A549 (cell line): ENCODE measurements at regions not wholly inside any gene's neighbourhood (a gene's known extent, or its start where the extent isn't known, plus 50 kb on each side); places are given as distances from the start of the nearest gene placed in this dataset.

Source experiments
- ATAC-seq, 2 experiments: fragments of 200-7000 bp in 1 of 2; fragments of >200 bp in 1 of 2; cut with Nextera tagmentation in 1 of 2; cut with Tn5 transposase in 1 of 2; 3 replicates each; pipeline versions ENCODE4 v1.8.0 to v1.9.1; 2018 to 2020; ENCODE audit warnings: mild to moderate bottlenecking in 1 of 2, moderate library complexity in 1 of 2
- CTCF ChIA-PET: fragments of 300-600 bp; sonication (Branson Sonifier 250); formaldehyde crosslinking; extraction: SDS; loops from one replicate; lab custom pipeline; 2021; ENCODE audit warnings: antibody characterized with exemption, inconsistent platforms; lab: Yijun Ruan, JAX
- POLR2A ChIA-PET: fragments of 350-600 bp; formaldehyde crosslinking; extraction: SDS; loops from one replicate; lab custom pipeline; 2021; ENCODE audit warnings: antibody characterized with exemption, inconsistent platforms; lab: Yijun Ruan, JAX
- DNase-seq, 2 experiments: peaks; one replicate each; pipeline versions ENCODE4 v3.0.0 to v3.0.0-alpha.2; 2011 to 2016; ENCODE audit warnings: low read depth in 1 of 2, low spot score in 1 of 2
- FAIRE-seq: peaks from 2 replicates; lab custom pipeline; 2011; peaks lifted over from hg19 to GRCh38; lab: Jason Lieb, UNC
- H3K27ac ChIP-seq, 2 experiments: fragments of >200 bp; sonication (Bioruptor Twin); formaldehyde crosslinking; 3 replicates each; pipeline ENCODE4 v1.5.1; 2016 to 2017
- H3K4me1 ChIP-seq: fragments of >200 bp; sonication (Bioruptor Twin); formaldehyde crosslinking; 3 replicates; pipeline ENCODE4 v1.6.1; 2016
- H3K4me2 ChIP-seq: fragments of >200 bp; sonication (Bioruptor Twin); formaldehyde crosslinking; 3 replicates; pipeline ENCODE4 v1.6.1; 2016
- H3K4me3 ChIP-seq: fragments of >200 bp; sonication (Bioruptor Twin); formaldehyde crosslinking; 3 replicates; pipeline ENCODE4 v1.5.1; 2016
- H3K9me3 ChIP-seq: fragments of >200 bp; sonication (Bioruptor Twin); formaldehyde crosslinking; 3 replicates; pipeline ENCODE4 v1.6.1; 2016
- CBX2 ChIP-seq: fragments of 200-600 bp; sonication (generic); IDR thresholded peaks from 2 replicates; pipeline ENCODE4 v1.6.1; 2016; ENCODE audit warnings: low read depth, mild to moderate bottlenecking, borderline replicate concordance
- EHF ChIP-seq: fragments of 250-450 bp; sonication (Bioruptor Pico); IDR thresholded peaks from 2 replicates; pipeline ENCODE4 v1.5.0; 2020; ENCODE audit warnings: mild to moderate bottlenecking
- EHMT2 ChIP-seq: fragments of 200-600 bp; sonication (generic); IDR thresholded peaks from 2 replicates; pipeline ENCODE4 v1.6.1; 2016; ENCODE audit warnings: antibody characterized with exemption, low read depth, mild to moderate bottlenecking, moderate library complexity
- EP300 ChIP-seq, 2 experiments: fragments of >200 bp; sonication (Bioruptor Twin); formaldehyde crosslinking; IDR thresholded peaks; 2 replicates in 1 of 2; 3 replicates in 1 of 2; pipeline ENCODE4 v1.6.1; 2016 to 2017
- ESRRA ChIP-seq: fragments of 150-350 bp; IDR thresholded peaks from 2 replicates; pipeline ENCODE4 v1.6.1; 2014; ENCODE audit warnings: mild to moderate bottlenecking, low read length, borderline replicate concordance
- FOXS1 ChIP-seq: fragments of 250-450 bp; sonication (Bioruptor Pico); IDR thresholded peaks from 2 replicates; pipeline ENCODE4 v1.5.0; 2020; ENCODE audit warnings: mild to moderate bottlenecking, moderate library complexity
- GATA3 ChIP-seq: IDR thresholded peaks from 2 replicates; pipeline ENCODE4 v1.6.1; 2012; ENCODE audit warnings: borderline replicate concordance
- HOXB13 ChIP-seq: fragments of 250-450 bp; sonication (Bioruptor Pico); IDR thresholded peaks from 2 replicates; pipeline ENCODE4 v1.5.0; 2020; ENCODE audit warnings: low read depth, mild to moderate bottlenecking, moderate library complexity
- JUNB ChIP-seq: fragments of >200 bp; sonication (Bioruptor Twin); formaldehyde crosslinking; IDR thresholded peaks from 2 replicates; pipeline ENCODE4 v1.6.1; 2016
- KDM5A ChIP-seq: fragments of 200-600 bp; sonication (generic); IDR thresholded peaks from 2 replicates; pipeline ENCODE4 v1.6.1; 2016; ENCODE audit warnings: antibody characterized with exemption, mild to moderate bottlenecking
- MAFK ChIP-seq: fragments of 450-650 bp; IDR thresholded peaks from 2 replicates; pipeline ENCODE4 v1.6.1; 2014; ENCODE audit not compliant: partially characterized antibody
- NPAS2 ChIP-seq: fragments of 250-450 bp; sonication (Bioruptor Pico); IDR thresholded peaks from 2 replicates; pipeline ENCODE4 v1.8.0; 2022; ENCODE audit warnings: mild to moderate bottlenecking, moderate library complexity, borderline replicate concordance
- PHF8 ChIP-seq: fragments of 200-600 bp; sonication (generic); IDR thresholded peaks from 2 replicates; pipeline ENCODE4 v1.6.1; 2016; ENCODE audit warnings: low read depth, mild to moderate bottlenecking, antibody characterized with exemption, moderate library complexity, borderline replicate concordance
- POLR2AphosphoS2 ChIP-seq: conservative IDR thresholded peaks from 2 replicates; pipeline ENCODE4 v1.6.1; 2012; ENCODE audit warnings: low read length, improper control_type of control experiment, inconsistent platforms
- RARB ChIP-seq: fragments of 250-450 bp; sonication (Bioruptor Pico); IDR thresholded peaks from 2 replicates; pipeline ENCODE4 v1.8.0; 2021; ENCODE audit warnings: mild to moderate bottlenecking, moderate library complexity
- RCOR1 ChIP-seq: fragments of 150-350 bp; IDR thresholded peaks from 2 replicates; pipeline ENCODE4 v1.6.1; 2014; ENCODE audit warnings: antibody characterized with exemption, low read length, low read depth
- SMC3 ChIP-seq: fragments of >200 bp; sonication (Bioruptor Twin); formaldehyde crosslinking; IDR thresholded peaks from 3 replicates; pipeline ENCODE4 v1.6.1; 2018; ENCODE audit warnings: inconsistent platforms
- SREBF2 ChIP-seq: fragments of 450-650 bp; IDR thresholded peaks from 2 replicates; pipeline ENCODE4 v1.6.1; 2014; ENCODE audit warnings: mild to moderate bottlenecking, moderate library complexity
- TP53 ChIP-seq: fragments of 250-450 bp; sonication (Bioruptor Pico); IDR thresholded peaks from 2 replicates; pipeline ENCODE4 v1.5.0; 2021; ENCODE audit warnings: mild to moderate bottlenecking, moderate library complexity
- ZFP36 ChIP-seq: fragments of 450-650 bp; IDR thresholded peaks from 2 replicates; pipeline ENCODE4 v1.6.1; 2014; ENCODE audit warnings: borderline replicate concordance; ENCODE audit not compliant: partially characterized antibody
- ZNF302 ChIP-seq: fragments of 250-450 bp; sonication (Bioruptor Pico); IDR thresholded peaks from 2 replicates; pipeline ENCODE4 v1.9.0; 2021; ENCODE audit warnings: inconsistent platforms, mild to moderate bottlenecking, moderate library complexity
- ZSCAN20 ChIP-seq: fragments of 250-450 bp; sonication (Bioruptor Pico); IDR thresholded peaks from 2 replicates; pipeline ENCODE4 v1.8.0; 2022; ENCODE audit warnings: mild to moderate bottlenecking, moderate library complexity
- whole genome bisulfite sequencing: methylation state at CpG from one replicate; pipeline ENCODE4 v1.1.6; 2017; ENCODE audit errors: missing lambda C conversion rate; 5-methylcytosine and 5-hydroxymethylcytosine counted together
- TF ChIP-seq, protein P1 (sequence below): IDR thresholded peaks from 2 replicates; pipeline ENCODE4 v1.6.1; 2012
- TF ChIP-seq, protein P2 (sequence below): fragments of >200 bp; sonication (Bioruptor Twin); formaldehyde crosslinking; IDR thresholded peaks from 2 replicates; pipeline ENCODE4 v1.6.1; 2016
- TF ChIP-seq, protein P3 (sequence below): fragments of >200 bp; sonication (Bioruptor Twin); formaldehyde crosslinking; IDR thresholded peaks from 3 replicates; pipeline ENCODE4 v1.6.1; 2016
- TF ChIP-seq, protein P4 (sequence below): IDR thresholded peaks from 2 replicates; pipeline ENCODE4 v1.6.1; 2012; ENCODE audit warnings: low read depth, borderline replicate concordance
- TF ChIP-seq, protein P5 (sequence below): IDR thresholded peaks from 2 replicates; pipeline ENCODE4 v1.6.1; 2012
- TF ChIP-seq, protein P6 (sequence below): fragments of 450-650 bp; IDR thresholded peaks from 2 replicates; pipeline ENCODE4 v1.6.1; 2014; ENCODE audit warnings: antibody characterized with exemption
- TF ChIP-seq, protein P7 (sequence below): fragments of 150-350 bp; IDR thresholded peaks from 2 replicates; pipeline ENCODE4 v1.6.1; 2014; ENCODE audit warnings: low read depth, mild to moderate bottlenecking, low read length

DNA sequence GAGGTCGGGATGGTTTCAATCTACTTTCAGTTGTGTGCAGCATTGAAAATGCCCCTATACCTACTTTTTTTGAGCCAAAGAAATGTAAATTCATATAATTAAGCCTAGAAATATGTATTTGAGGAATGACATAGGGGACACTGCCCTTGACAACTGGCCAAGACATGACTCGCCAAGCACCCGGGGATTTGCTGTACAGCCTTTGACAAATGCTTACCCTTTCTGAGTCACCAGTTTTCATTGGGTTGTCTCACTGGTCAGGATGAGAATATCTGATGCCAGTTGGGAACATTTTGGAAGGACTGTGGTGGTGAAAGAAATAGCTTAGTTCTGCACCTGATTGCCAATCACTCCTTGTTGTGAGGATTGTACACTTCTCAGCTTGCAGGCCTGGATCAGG is 166.8 kb upstream of the HABP2 start:
- 15% methylated on average over 3 of the region's 3 CpGs for whole genome bisulfite sequencing
- ChIA-PET POLR2A (interaction anchor here (0.6 kb wide), 1 partner anchor 258 kb away, joined by 3 read pairs; no protein-coding TSS in a partner anchor), CTCF (interaction anchor here (0.7 to 4.5 kb wide), 32 partner anchors 8 to 912 kb away, joined by 3 to 69 read pairs (median 5); no protein-coding TSS in a partner anchor)
- Histone ChIP-seq H3K4me3 (no peak overlapping the region), H3K27ac (no peak overlapping the region), H3K9me3 (no peaks in the 10 kb centered on the region), H3K4me1 (peaks cover 17% of the 10 kb centered on the region; the same call in 2 of the 3 replicates), H3K4me2 (peak overlapping the region; percentile 58)
- FAIRE-seq (no peak), ATAC-seq (peak; percentile 52 to 58; a peak in 5 of 6 replicates), DNase-seq (peak; percentile 12 to 13)
- TF ChIP-seq EHMT2 (no peak), TP53 (CRISPR knock-in tag) (no peak), MAFK (no peak), ZNF302 (no peak), HOXB13 (CRISPR knock-in tag) (no peak), ZSCAN20 (CRISPR knock-in tag) (no peak), NPAS2 (CRISPR knock-in tag) (no peak), CBX2 (no peak), SREBF2 (no peak), KDM5A (no peak), GATA3 (no peak), ZFP36 (no peak), SMC3 (no peak), ESRRA (no peak)
- TF ChIP-seq, protein P1, sequence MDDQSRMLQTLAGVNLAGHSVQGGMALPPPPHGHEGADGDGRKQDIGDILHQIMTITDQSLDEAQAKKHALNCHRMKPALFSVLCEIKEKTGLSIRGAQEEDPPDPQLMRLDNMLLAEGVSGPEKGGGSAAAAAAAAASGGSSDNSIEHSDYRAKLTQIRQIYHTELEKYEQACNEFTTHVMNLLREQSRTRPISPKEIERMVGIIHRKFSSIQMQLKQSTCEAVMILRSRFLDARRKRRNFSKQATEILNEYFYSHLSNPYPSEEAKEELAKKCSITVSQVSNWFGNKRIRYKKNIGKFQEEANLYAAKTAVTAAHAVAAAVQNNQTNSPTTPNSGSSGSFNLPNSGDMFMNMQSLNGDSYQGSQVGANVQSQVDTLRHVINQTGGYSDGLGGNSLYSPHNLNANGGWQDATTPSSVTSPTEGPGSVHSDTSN, result no peak
- TF ChIP-seq, protein P2, sequence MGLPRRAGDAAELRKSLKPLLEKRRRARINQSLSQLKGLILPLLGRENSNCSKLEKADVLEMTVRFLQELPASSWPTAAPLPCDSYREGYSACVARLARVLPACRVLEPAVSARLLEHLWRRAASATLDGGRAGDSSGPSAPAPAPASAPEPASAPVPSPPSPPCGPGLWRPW, result no peak

DNA sequence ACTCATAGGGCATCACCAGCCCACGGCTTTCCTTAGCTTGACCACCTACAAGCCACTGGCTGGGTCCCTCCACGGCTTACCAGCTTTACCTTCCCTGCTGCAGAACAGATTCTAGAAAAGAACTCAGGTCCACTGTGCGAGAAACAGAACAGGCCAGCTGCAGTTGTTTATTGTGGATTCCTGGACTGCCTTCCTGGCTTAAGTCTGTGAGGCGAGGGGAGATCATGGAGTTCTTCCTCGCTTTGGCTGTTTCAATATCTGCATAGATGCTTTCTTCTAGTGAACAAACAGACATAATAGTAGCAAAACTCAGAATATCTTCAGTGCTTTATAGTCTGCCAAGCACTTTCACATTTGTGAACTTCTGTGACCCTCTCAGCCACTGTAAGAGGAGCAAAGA is 162.9 kb upstream of the HABP2 start:
- Histone ChIP-seq H3K4me1 (peaks cover 12% of the 10 kb centered on the region; the same call in 2 of the 3 replicates), H3K4me2 (no peak overlapping the region), H3K9me3 (no peaks in the 10 kb centered on the region), H3K4me3 (no peak overlapping the region), H3K27ac (no peak overlapping the region)
- no peak for FAIRE-seq
- no peak for DNase-seq
- no peak for ATAC-seq
- 62% methylated on average over 5 of the region's 5 CpGs for WGBS
- no peak for TF ChIP-seq CBX2
- TF ChIP-seq, protein P3, sequence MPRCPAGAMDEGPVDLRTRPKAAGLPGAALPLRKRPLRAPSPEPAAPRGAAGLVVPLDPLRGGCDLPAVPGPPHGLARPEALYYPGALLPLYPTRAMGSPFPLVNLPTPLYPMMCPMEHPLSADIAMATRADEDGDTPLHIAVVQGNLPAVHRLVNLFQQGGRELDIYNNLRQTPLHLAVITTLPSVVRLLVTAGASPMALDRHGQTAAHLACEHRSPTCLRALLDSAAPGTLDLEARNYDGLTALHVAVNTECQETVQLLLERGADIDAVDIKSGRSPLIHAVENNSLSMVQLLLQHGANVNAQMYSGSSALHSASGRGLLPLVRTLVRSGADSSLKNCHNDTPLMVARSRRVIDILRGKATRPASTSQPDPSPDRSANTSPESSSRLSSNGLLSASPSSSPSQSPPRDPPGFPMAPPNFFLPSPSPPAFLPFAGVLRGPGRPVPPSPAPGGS, result no peak
- no peak for TF ChIP-seq KDM5A
- TF ChIP-seq, protein P4, sequence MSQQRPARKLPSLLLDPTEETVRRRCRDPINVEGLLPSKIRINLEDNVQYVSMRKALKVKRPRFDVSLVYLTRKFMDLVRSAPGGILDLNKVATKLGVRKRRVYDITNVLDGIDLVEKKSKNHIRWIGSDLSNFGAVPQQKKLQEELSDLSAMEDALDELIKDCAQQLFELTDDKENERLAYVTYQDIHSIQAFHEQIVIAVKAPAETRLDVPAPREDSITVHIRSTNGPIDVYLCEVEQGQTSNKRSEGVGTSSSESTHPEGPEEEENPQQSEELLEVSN, result no peak
- TF ChIP-seq, protein P5, sequence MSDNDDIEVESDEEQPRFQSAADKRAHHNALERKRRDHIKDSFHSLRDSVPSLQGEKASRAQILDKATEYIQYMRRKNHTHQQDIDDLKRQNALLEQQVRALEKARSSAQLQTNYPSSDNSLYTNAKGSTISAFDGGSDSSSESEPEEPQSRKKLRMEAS, result no peak
- TF ChIP-seq PHF8, result no peak
- TF ChIP-seq JUNB, result no peak
- TF ChIP-seq FOXS1, result no peak
- TF ChIP-seq EHF, result no peak
- no peak for TF ChIP-seq RARB (CRISPR knock-in tag)
- TF ChIP-seq RCOR1, result no peak
- no peak for TF ChIP-seq SMC3
- no peak for TF ChIP-seq POLR2AphosphoS2
- TF ChIP-seq GATA3, result no peak
- TF ChIP-seq, protein P6, sequence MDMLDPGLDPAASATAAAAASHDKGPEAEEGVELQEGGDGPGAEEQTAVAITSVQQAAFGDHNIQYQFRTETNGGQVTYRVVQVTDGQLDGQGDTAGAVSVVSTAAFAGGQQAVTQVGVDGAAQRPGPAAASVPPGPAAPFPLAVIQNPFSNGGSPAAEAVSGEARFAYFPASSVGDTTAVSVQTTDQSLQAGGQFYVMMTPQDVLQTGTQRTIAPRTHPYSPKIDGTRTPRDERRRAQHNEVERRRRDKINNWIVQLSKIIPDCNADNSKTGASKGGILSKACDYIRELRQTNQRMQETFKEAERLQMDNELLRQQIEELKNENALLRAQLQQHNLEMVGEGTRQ, result no peak
- no peak for TF ChIP-seq EP300 (IDR thresholded peaks at IDR 0.05)
- TF ChIP-seq, protein P1, result no peak
- TF ChIP-seq, protein P7, sequence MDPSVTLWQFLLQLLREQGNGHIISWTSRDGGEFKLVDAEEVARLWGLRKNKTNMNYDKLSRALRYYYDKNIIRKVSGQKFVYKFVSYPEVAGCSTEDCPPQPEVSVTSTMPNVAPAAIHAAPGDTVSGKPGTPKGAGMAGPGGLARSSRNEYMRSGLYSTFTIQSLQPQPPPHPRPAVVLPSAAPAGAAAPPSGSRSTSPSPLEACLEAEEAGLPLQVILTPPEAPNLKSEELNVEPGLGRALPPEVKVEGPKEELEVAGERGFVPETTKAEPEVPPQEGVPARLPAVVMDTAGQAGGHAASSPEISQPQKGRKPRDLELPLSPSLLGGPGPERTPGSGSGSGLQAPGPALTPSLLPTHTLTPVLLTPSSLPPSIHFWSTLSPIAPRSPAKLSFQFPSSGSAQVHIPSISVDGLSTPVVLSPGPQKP, result no peak
- ChIA-PET POLR2A (no interaction called here), CTCF (no interaction called here)
